ENCODE measurements at regions not wholly inside any gene's neighbourhood (a gene's known extent, or its start where the extent isn't known, plus 50 kb on each side); places are given as distances from the start of the nearest gene placed in this dataset.
"Not testable (repeated sequence)": the region's sequence is repeated elsewhere in the genome, so short reads cannot be mapped to it uniquely, and the experiment has no call there.

DNA sequence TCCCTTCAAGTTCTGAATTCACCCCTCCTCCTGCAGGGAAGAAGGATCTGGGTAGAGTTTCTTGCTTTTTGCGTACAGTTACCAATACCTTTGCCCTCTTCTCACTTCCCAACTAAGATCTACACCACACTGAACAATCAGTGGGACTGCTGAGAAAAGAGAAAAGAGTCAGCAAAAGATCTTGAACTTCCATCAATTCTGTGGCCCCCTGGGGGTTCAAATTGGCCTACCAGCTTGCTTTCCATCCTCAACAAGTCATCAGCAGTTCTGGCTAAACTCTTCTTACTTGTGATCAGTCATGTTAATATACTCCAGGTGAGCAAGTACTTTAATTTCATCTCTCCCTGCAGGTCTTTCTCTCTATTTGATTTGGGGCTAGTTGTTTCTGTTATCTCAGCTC is 739.3 kb upstream of the LRRTM4 start:
- H3K27me3 ChIP-seq (ENCODE audit: control insufficient read depth, insufficient read depth, low read length) = no peaks in the 10 kb centered on the region
- no peak overlapping the region for H3K27ac ChIP-seq (ENCODE audit: low read length)
- H3K4me1 ChIP-seq (ENCODE audit: control insufficient read depth, insufficient read depth, low read length) = no peaks in the 10 kb centered on the region
- WGBS (ENCODE audit: insufficient coverage, low lambda C conversion rate) = no CpG with 5 or more reads among the region's 1 CpG
- no peak overlapping the region for H3K4me3 ChIP-seq (ENCODE audit: low read length)
- no peaks in the 10 kb centered on the region for H3K36me3 ChIP-seq (ENCODE audit: control insufficient read depth, insufficient read depth, low read length)
- DNase-seq = no peak
- no peaks in the 10 kb centered on the region for H3K9me3 ChIP-seq (ENCODE audit: control insufficient read depth, low read depth, low read length)

DNA sequence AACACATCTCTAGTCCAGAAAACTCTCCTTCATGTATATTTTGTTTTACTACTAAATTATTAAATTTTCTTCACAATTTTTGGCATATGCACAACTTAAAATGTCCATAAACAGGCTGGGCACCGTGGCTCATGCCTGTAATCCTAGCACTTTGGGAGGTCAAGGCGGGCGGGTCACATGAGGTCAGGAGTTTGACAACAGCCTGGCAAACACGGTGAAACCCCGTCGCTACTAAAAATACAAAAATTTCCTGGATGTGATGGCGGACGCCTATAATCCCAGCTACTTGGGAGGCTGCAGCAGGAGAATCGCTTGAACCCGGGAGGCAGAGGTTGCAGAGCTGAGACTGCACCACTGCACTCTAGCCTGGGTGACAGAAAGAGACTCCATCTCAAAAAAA is 739.9 kb upstream of the LRRTM4 start:
- WGBS (ENCODE audit: insufficient coverage, low lambda C conversion rate) = 80% methylated on average over 1 of the region's 10 CpGs
- H3K4me1 ChIP-seq (ENCODE audit: control insufficient read depth, insufficient read depth, low read length); DNase-seq; H3K9me3 ChIP-seq (ENCODE audit: control insufficient read depth, low read depth, low read length); H3K36me3 ChIP-seq (ENCODE audit: control insufficient read depth, insufficient read depth, low read length); H3K27me3 ChIP-seq (ENCODE audit: control insufficient read depth, insufficient read depth, low read length); H3K4me3 ChIP-seq (ENCODE audit: low read length); H3K27ac ChIP-seq (ENCODE audit: low read length): not testable (repeated sequence)

DNA sequence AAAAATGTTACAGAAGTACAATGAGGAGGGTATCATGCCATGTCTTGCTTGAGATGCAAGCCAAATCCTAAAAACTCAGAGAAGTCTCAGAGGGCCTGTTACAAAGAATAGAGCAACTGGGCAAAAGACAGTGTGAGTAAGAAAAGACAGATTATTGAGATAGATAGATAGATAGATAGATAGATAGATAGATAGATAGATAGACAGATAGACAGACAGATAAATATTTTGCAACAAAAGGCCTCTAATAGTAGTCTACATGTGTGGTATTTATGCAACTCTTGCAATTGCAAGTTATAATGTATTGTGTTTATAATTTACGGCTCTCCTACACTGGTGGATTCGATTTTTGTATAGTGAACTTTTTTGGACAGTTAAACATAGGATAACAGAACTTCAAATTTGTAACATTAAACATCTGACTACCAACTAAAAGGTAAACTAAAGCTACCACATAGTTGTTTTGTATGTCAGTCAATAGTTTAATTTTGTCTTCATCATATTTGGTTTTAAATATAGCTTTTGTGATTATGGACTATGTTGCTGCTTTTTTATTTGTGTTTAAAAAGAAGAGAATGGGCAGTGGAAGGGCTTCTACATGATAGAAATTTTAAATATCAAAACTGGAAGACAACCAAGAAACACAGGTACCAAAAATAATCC is 740.7 kb upstream of the LRRTM4 start:
- Histone ChIP-seq H3K4me3 (ENCODE audit: low read length) (no peak overlapping the region), H3K36me3 (ENCODE audit: control insufficient read depth, insufficient read depth, low read length) (no peaks in the 10 kb centered on the region), H3K9me3 (ENCODE audit: control insufficient read depth, low read depth, low read length) (no peaks in the 10 kb centered on the region), H3K27ac (ENCODE audit: low read length) (no peak overlapping the region), H3K4me1 (ENCODE audit: control insufficient read depth, insufficient read depth, low read length) (no peaks in the 10 kb centered on the region), H3K27me3 (ENCODE audit: control insufficient read depth, insufficient read depth, low read length) (no peaks in the 10 kb centered on the region)
- no peak for DNase-seq
- no CpG with 5 or more reads among the region's 2 CpGs for WGBS (ENCODE audit: insufficient coverage, low lambda C conversion rate)

DNA sequence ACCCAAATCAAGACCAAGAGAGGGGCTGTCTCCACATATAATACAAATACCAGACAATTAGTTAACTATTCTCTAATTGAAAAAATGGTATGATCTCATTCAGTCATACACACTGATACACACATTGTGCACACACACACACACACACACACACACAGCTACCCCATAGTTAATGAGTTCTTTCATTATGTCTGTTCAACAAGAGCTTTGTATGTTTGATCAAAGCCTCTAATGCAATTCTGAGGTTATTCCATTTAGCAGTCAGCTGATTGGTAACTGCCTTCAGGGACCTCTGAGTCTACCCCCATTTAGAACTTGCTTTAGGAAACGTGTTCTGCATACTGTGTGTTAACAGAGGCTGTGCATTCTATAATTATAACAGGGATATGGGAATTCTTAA is 741.4 kb upstream of the LRRTM4 start:
- no peaks in the 10 kb centered on the region for H3K9me3 ChIP-seq (ENCODE audit: control insufficient read depth, low read depth, low read length)
- H3K4me1 ChIP-seq (ENCODE audit: control insufficient read depth, insufficient read depth, low read length) = no peaks in the 10 kb centered on the region
- DNase-seq = peak in 1 of 2 donors; percentile 2
- no CpG with 5 or more reads among the region's 1 CpG for WGBS (ENCODE audit: insufficient coverage, low lambda C conversion rate)
- H3K27ac ChIP-seq (ENCODE audit: low read length) = no peak overlapping the region
- H3K4me3 ChIP-seq (ENCODE audit: low read length) = no peak overlapping the region
- no peaks in the 10 kb centered on the region for H3K36me3 ChIP-seq (ENCODE audit: control insufficient read depth, insufficient read depth, low read length)
- H3K27me3 ChIP-seq (ENCODE audit: control insufficient read depth, insufficient read depth, low read length) = no peaks in the 10 kb centered on the region

- no peak for DNase-seq
- H3K36me3 ChIP-seq (ENCODE audit: control insufficient read depth, insufficient read depth, low read length) = no peaks in the 10 kb centered on the region
- 100% methylated on average over 1 of the region's 2 CpGs for WGBS (ENCODE audit: insufficient coverage, low lambda C conversion rate)
- no peak overlapping the region for H3K27ac ChIP-seq (ENCODE audit: low read length)
- no peak overlapping the region for H3K4me3 ChIP-seq (ENCODE audit: low read length)
- H3K9me3 ChIP-seq (ENCODE audit: control insufficient read depth, low read depth, low read length) = no peaks in the 10 kb centered on the region
- H3K4me1 ChIP-seq (ENCODE audit: control insufficient read depth, insufficient read depth, low read length) = no peaks in the 10 kb centered on the region
- H3K27me3 ChIP-seq (ENCODE audit: control insufficient read depth, insufficient read depth, low read length) = no peaks in the 10 kb centered on the region
These were observed 742.0 kb upstream of the LRRTM4 start for GRCh38 chr2:78264130-78264529.

- DNase-seq = no peak
- 83% methylated on average over 2 of the region's 5 CpGs for WGBS (ENCODE audit: insufficient coverage, low lambda C conversion rate)
- Histone ChIP-seq H3K27ac (ENCODE audit: low read length) (no peak overlapping the region), H3K9me3 (ENCODE audit: control insufficient read depth, low read depth, low read length) (no peaks in the 10 kb centered on the region), H3K27me3 (ENCODE audit: control insufficient read depth, insufficient read depth, low read length) (no peaks in the 10 kb centered on the region), H3K36me3 (ENCODE audit: control insufficient read depth, insufficient read depth, low read length) (no peaks in the 10 kb centered on the region), H3K4me1 (ENCODE audit: control insufficient read depth, insufficient read depth, low read length) (no peaks in the 10 kb centered on the region), H3K4me3 (ENCODE audit: low read length) (no peak overlapping the region)
These were observed 744.3 kb upstream of the REG3G start for GRCh38 chr2:78281164-78281563.

- Histone ChIP-seq H3K27me3 (ENCODE audit: control insufficient read depth, insufficient read depth, low read length) (no peaks in the 10 kb centered on the region), H3K4me1 (ENCODE audit: control insufficient read depth, insufficient read depth, low read length) (no peaks in the 10 kb centered on the region), H3K27ac (ENCODE audit: low read length) (no peak overlapping the region), H3K36me3 (ENCODE audit: control insufficient read depth, insufficient read depth, low read length) (no peaks in the 10 kb centered on the region), H3K4me3 (ENCODE audit: low read length) (no peak overlapping the region), H3K9me3 (ENCODE audit: control insufficient read depth, low read depth, low read length) (no peaks in the 10 kb centered on the region)
- DNase-seq = no peak
- WGBS (ENCODE audit: insufficient coverage, low lambda C conversion rate) = 86% methylated on average over 2 of the region's 3 CpGs
These were observed 734.8 kb upstream of the REG3G start for GRCh38 chr2:78290581-78291214.

DNA sequence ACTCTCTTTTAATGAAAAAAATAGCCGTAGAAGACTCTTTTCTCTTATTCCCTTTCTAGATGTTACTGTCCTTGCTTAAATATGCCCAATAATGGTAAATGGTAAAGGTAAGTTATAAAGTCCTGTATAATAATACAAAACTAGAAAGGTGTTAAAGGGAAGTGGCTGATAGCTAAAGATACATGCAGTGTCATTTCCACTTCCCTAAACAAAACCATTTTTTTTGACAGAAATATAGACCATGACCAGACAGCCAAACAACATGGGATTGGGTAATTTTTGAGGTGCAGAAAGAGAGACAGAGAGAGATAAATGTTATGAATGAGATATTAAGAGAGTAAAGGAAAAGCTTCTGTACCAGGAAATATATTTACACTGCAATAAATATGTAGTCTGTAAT is 731.7 kb upstream of the REG3G start:
- Histone ChIP-seq H3K4me1 (ENCODE audit: control insufficient read depth, insufficient read depth, low read length) (no peaks in the 10 kb centered on the region), H3K9me3 (ENCODE audit: control insufficient read depth, low read depth, low read length) (no peaks in the 10 kb centered on the region), H3K4me3 (ENCODE audit: low read length) (no peak overlapping the region), H3K27ac (ENCODE audit: low read length) (no peak overlapping the region), H3K27me3 (ENCODE audit: control insufficient read depth, insufficient read depth, low read length) (no peaks in the 10 kb centered on the region), H3K36me3 (ENCODE audit: control insufficient read depth, insufficient read depth, low read length) (no peaks in the 10 kb centered on the region)
- no peak for DNase-seq
- WGBS (ENCODE audit: insufficient coverage, low lambda C conversion rate) = no CpG with 5 or more reads among the region's 1 CpG

DNA sequence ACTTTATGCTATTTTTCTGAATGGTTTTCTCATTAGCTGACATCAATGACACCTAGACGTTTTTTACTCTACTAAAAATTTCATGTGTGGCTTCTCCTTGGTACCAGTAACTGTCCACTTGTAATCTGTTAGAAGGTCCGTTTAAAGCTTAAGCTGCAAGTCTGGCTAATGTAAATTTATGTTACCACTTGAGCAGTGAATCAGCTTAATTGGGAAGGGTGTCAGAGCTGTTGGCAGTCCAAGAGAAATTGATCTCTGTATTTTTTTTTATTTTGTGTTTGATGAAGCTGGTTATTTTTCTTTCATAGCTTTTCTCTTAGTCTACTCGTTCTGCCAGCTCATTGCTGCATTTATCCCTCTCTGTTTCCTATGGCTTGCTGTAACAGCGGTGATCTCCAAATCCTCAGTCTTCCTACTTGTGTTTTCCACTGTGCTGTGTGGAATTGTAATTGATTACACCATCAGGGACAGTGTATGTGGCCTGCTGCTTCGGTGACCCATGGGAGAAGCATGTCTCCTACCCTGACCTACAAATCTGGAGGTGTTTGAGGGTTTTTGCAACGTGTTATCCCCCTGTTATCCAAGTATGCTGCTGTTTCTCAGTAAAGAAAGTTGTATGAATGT is 724.2 kb upstream of the REG3G start:
- Histone ChIP-seq H3K27ac (ENCODE audit: low read length) (no peak overlapping the region), H3K4me3 (ENCODE audit: low read length) (no peak overlapping the region), H3K9me3 (ENCODE audit: control insufficient read depth, low read depth, low read length) (no peaks in the 10 kb centered on the region), H3K27me3 (ENCODE audit: control insufficient read depth, insufficient read depth, low read length) (no peaks in the 10 kb centered on the region), H3K4me1 (ENCODE audit: control insufficient read depth, insufficient read depth, low read length) (no peaks in the 10 kb centered on the region), H3K36me3 (ENCODE audit: control insufficient read depth, insufficient read depth, low read length) (no peaks in the 10 kb centered on the region)
- no peak for DNase-seq
- 43% methylated on average over 2 of the region's 6 CpGs for WGBS (ENCODE audit: insufficient coverage, low lambda C conversion rate)

DNA sequence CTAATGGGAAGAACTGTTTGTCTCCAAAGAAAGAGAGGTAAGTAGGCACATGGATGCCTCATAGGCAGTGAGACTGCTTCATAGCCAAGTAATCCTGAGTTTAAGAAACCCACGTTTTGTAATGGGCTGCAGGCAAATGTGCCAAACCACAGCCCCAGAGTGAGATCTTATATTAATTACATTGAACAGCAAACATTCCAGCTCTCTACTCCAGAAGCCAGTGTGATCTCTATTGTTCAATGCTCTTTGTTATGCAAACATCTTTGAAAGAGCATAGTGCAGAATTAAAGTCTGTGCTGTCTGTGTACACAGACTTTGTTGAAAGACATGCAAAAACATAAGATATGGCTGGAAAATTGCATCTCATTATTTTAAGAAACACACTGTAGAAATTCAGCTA is 720.8 kb upstream of the REG3G start:
- no CpG with 5 or more reads among the region's 1 CpG for WGBS (ENCODE audit: insufficient coverage, low lambda C conversion rate)
- H3K4me3 ChIP-seq (ENCODE audit: low read length) = no peak overlapping the region

GRCh38 chr2:78309460-78309859 is 716.0 kb upstream of the REG3G start:
- H3K36me3 ChIP-seq (ENCODE audit: control insufficient read depth, insufficient read depth, low read length) = no peaks in the 10 kb centered on the region
- DNase-seq = no peak
- no peak overlapping the region for H3K4me3 ChIP-seq (ENCODE audit: low read length)
- H3K27me3 ChIP-seq (ENCODE audit: control insufficient read depth, insufficient read depth, low read length) = no peaks in the 10 kb centered on the region
- H3K27ac ChIP-seq (ENCODE audit: low read length) = no peak overlapping the region
- no peaks in the 10 kb centered on the region for H3K4me1 ChIP-seq (ENCODE audit: control insufficient read depth, insufficient read depth, low read length)
- 71% methylated on average over 3 of the region's 3 CpGs for WGBS (ENCODE audit: insufficient coverage, low lambda C conversion rate)
- no peaks in the 10 kb centered on the region for H3K9me3 ChIP-seq (ENCODE audit: control insufficient read depth, low read depth, low read length)

More for the DNA sequence above, 720.8 kb upstream of the REG3G start:
- no peaks in the 10 kb centered on the region for H3K36me3 ChIP-seq (ENCODE audit: control insufficient read depth, insufficient read depth, low read length)
- H3K4me1 ChIP-seq (ENCODE audit: control insufficient read depth, insufficient read depth, low read length) = no peaks in the 10 kb centered on the region
- H3K9me3 ChIP-seq (ENCODE audit: control insufficient read depth, low read depth, low read length) = no peaks in the 10 kb centered on the region
- H3K27me3 ChIP-seq (ENCODE audit: control insufficient read depth, insufficient read depth, low read length) = no peaks in the 10 kb centered on the region
- DNase-seq = no peak
- no peak overlapping the region for H3K27ac ChIP-seq (ENCODE audit: low read length)
